ENCODE measurements at regions not wholly inside any gene's neighbourhood (a gene's known extent, or its start where the extent isn't known, plus 50 kb on each side); places are given as distances from the start of the nearest gene placed in this dataset.
"Not testable (repeated sequence)": the region's sequence is repeated elsewhere in the genome, so short reads cannot be mapped to it uniquely, and the experiment has no call there.

DNA sequence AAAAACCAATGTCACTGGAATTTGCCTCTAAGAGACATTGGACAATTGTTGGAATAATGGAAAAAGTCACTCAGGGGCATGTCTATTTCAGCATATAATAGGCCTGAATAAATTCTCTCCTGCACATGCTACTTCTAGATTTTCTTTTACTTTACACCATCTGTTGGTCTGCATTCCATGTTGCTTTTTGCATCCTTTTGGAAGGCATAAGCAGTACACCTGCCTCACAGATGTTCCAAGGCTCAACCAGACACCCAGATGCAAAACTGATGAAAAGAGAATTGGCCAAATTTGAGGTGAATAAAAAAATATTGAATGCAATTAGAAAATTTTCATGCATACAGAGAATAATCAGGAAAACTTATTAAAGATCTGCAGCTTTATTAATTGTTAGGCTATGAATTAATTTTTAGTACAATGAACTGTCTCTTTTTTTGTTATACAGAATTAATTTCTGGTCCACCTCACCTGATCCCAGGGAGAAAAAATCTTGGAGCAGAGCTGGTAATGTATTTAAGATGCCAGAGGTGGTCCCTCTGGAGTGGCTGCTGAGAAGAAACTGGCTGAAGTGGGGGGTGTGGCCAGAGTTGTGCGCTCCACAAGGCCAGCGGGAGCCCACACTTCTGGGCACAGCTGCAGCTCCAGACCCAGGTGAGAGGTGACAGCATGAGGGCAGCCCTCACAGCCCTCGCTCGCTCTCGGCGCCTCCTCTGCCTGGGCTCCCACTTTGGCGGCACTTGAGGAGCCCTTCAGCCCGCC, 778.6 kb downstream of the CDH11 start:
- no peak for DNase-seq

DNA sequence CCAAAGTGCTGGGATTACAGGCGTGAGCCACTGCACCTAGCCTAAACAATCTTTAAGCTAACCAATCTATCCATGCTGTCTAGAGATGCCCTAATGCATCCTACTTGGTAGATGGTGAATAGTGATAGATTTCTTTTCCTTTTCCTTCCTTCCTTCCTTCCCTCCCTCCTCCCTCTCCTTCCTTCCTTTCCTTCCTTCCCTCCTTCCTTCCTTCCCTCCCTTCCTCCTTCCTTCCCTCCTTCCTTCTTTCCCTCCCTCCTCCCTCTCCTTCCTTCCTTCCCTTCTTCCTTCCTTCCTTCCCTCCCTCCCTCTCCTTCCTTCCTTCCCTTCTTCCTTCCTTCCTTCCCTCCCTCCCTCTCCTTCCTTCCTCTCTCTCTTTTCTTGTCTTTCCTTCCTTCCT, 780.5 kb downstream of the CDH11 start:
- DNase-seq = not testable (repeated sequence)

DNA sequence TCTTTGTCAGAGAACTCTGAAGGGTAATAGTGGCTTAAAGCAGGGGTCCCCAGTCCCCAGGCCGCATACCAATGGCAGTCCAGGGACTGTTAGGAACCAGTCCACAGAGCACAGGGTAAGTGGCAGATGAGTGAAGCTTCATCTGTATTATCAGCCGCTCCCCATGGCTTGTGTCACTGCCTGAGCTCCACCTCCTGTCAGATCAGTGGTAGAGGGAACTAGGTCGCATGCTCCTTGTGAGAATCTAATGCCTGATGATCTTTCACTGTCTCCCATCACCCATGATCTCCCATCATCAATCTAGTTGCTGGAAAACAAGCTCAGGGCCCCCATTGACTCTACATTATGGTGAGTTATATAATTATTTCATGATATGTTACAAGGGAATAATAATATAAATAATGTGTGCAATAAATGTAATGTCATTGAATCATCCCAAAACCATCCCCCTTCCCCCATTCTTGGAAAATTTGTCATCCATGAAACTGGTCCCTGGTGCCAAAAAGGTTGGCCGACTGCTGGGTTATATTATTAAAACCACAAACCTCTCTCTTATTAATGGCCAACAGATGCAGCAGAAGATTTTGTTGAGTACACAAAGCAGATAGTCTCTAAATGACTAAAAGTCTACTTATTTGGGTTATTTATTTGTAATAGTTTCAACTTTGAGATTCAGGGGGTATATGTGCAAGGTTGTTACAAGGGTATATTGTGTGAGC, 782.7 kb downstream of the CDH11 start:
- no peak for DNase-seq

DNA sequence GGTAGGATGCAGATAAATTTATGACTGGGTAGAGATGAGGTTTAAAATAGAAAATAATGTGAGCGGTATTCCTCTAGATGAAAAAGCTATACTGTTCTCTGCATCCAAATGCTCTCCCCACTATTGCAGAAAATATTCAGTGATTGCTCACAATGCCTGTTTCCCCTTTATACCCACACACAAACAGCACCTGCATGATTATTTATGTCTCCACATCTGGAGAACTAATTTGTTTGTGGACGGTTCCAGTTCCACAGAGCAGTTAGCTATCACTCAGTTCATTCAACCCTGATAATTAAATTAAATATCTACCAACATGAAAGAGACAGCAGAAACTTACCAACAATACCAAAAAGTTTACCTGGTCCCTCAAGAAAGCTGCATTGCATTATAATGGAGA, 800.0 kb downstream of the CDH11 start:
- DNase-seq = no peak

DNA sequence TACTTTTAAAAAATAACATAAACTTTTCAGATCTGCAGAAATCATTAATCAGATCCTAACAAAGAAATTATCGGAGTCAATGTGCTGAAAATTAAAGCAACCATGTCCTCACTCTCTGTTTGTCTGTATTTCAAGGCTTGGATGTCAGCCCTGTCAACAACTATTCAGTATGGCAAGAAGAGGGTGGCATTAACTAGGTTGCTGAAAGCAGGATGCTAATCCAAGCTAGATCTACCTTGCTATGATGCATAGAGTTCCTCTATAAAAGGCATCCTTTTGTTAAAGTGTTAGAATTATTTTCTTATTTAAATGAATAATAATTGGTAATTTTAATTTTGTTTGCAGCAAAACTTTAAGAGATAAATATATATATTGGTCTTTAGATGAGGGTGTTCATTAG, 800.8 kb downstream of the CDH11 start:
- no peak for DNase-seq

DNA sequence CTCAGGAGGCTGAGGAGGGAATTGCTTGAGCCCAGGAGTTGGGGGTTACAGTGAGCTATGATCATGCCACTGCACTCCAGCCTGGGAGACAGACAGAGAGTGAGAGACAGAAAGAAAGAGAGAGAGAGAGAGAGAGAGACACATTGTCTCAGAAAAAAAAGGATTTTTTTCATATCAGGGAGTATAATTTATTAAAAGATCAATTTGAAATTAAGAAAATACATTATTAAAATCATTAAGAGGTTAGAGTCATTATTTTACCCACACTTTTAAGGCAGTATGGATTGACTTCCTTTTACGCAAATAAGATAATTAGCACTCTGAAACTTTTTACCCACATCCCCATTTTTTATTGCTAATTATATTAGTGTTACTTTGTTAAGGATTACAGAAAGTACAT, 804.3 kb downstream of the CDH11 start:
- DNase-seq = no peak

DNA sequence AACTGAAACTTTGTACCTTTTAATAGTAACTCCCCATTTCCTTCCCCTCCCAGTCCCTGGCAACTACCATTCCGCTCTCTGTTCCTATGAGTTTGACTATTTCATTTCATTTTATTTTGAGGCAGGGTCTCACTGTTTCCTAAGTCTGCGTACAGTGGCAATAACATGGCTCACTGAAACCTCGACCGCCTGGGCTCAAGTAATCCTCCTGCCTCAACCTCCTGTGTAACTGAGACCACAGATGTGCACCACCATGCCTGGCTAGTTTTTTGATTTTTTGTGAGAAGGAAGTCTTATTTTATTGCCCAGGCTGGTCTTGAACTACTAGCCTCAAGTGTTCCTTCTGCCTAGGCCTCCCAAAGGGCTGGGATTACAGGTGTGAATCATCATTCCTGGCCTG, 808.1 kb downstream of the CDH11 start:
- DNase-seq = no peak

DNA sequence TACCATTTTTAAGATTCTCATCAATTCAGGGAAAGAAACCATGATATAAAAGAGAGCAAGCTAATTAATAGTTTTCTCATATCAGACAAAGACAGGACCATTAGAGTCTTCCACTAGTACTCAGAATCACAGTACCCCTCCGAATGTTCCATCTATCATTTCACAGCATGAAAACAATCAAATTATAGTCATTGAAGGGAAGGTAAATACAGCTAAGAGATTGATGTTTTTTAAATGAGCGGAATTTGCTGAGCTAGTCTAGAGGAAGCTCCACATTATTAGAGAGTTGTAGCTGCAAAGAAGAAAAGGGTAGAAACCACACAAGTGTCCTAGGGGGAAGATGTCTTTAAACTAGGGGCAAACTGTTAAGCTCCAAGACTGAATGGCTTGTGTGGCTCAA, 808.9 kb downstream of the CDH11 start:
- no peak for DNase-seq

DNA sequence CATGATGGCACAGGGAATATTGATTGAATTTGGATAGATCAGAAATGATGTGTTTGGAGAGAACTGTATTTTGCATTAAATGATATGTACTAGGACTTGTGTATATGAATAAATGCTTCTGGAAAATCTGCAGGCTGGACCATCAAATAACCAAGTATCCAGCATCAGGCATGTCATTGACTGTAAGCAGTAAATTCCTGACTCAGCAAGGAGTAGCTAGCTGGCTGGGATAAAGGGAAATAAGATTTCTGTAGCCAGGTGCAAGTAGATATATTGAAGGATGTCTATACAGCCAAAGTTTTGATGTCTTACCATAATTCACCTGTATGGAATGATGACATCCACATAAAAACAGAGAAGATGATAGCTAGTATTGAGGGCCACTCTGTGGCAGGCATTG, 809.6 kb downstream of the CDH11 start:
- no peak for DNase-seq

DNA sequence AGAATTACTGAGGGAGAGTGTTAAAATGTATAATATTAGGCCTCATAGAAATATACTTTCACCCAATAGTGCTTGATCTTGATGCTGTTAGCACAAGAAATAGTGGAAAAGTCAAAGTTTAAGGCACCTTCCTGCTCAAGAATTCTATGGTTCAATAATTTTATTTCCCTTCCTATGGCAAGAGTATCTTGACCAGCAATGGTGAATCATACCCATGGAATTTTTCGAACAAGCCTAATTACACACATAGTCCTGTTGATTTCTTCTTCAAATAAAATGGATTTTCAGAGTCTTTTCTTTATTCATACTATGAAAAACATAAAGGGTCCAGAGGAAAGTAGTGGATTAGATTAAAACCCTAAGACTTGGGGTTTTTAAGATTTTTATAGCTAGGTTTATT, 810.6 kb downstream of the CDH11 start:
- no peak for DNase-seq

DNA sequence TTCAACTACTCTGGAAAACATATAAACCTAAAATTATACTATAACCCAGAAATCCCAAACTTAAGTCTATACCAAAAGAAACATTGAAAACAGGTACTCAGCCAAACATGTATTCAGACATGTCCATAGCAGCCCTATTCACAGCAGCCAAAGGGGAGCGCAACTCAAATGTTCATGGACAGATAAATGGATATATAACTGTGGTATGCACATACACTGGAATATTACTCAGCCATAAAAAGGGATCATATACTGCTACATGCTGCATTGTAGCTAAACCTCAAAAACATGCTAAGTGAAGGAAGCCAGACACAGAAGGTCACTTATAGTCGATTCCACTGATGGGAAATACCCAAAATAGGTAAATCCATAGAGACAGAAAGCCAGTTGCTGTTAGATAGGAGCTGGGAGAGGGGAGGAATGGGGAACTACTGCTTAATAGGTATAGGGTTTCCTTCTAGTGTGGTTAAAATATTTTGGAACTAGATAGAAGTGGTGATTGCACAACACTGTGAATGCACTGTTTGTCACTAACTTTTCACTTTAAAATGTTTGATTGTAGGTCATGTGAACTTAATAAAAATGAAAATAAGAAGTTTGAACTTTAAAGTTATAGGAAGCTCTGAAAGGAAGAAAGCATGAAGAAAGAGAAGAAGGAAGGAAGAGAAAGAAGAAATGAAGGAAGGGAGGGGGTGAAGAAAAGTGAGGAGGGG, 812.3 kb downstream of the CDH11 start:
- no peak for DNase-seq

DNA sequence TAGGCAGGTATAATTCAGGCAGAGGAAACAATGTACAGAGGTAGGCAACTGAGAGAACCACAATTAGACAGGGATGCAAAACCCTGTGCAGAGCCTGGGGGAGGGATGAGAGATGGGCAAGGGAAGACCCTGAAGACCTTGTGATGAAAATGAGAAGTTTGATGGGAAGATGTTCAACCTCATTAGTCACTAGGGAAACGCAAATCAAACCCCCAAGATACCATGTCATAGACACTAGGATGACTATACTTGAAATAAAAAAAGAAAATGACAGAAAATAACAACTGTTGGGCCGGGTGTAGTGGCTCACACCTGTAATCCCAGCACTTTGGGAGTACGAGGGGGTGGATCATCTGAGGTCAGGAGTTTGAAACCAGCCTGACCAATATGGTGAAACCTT, 813.1 kb downstream of the CDH11 start:
- no peak for DNase-seq

DNA sequence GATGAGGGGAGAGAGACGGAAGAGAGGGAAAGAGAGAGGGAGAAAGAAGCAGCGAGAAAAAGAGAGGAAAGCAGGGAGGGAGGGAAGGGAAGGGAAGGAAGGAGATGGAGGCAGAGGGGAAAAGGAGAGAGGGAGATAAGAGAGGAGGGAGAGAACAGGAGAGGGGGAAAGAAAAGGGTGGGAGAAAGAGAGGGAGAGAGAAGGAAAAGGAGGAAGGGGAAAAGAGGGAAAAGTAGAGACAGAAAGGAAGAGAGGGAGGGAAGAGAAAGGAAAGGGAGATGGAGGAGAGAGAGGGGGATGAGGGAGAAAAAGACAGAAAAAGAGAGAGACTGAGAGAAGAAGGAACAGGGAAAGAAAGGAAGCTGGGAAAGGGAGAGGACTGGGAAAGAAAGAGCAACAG, 814.4 kb downstream of the CDH11 start:
- no peak for DNase-seq

DNA sequence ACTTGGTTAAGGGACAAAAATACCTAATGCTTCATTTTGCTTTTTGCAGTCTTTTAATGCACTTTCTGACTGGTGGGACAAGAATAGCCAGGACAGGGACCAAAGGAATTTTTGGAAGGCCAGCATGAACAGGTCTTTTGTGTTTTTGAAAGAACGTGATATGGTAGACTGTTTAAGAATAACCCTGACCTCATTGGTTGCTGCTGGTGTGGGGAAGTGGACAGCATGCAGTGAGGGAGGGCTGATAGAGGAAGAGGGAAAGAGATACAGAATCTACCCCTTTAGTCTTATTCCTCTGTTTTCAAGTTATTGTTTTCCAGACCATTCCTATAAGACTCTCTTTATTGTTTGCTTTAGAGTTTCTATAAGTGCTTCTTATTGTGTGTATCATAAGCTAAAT, 816.2 kb downstream of the CDH11 start:
- no peak for DNase-seq

DNA sequence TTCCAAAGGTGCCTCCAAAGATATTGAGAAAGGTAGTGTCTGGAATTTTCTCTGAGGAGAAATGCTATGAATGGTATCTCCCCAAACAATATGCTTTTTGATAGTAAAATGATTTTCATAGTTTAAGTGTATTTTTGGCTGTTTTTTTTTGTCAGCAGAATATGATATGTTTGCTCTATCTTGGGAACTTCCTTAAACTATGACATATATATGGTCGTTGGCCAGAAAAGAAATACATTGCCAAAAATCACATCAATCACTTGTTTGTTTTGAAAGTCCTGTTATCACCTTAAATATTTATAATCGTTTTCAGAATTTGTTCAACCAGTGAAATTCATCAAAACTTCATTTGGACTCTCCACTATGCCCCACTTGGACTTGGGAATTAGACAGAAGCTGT, 816.9 kb downstream of the CDH11 start:
- no peak for DNase-seq

DNA sequence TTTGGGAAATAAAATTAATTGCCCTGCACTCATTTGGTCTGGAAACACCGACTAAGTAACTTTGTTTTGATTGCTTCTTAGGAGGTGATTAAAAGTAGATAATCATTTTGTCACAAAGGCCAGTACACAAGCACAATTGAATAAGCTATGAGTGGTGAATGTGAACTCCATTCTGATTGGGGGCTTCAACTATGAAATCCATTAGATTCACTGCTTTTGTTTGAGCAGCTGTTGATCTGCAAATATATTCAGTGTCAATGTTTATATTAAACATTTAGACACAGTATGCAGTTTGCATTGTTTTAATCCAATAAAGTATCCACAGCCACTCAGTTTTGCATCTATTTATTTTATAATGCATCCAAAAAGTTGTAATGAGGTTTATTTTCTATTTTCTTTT, 817.5 kb downstream of the CDH11 start:
- no peak for DNase-seq

DNA sequence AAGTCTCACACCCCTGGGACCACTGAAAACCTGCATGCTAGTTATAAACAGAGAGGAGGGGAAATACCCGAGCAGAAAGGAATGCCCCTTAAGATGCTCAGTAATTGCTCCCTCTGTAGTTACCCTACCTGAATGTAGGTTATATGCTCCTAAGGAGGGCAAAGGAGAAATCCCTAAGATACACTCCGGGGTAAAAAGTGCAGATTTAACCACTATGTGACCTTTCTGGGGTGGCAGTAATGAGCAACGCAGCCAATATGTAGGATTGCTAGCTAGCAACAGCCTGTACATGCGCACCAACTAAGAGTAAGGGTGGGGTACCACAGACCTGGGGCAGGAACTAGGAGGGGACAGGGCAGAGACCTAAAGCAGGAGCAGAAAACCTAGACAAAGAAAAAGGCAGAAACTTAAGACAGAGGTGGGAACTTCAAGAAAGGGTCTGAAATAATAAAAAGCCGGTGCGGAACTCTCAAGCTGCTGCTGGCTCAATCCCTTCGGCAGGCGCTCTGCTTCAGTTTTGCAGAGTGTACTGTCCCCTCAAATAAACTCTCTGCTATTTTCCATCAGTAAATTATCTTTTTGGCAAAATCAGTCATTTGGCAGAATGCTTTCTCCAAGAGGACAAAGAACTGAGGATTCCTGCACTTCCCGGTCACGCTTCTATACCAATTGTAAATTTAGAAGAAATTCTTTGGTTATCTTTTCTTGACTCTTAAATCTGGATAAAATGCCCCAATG, 823.8 kb downstream of the CDH11 start:
- no peak for DNase-seq

DNA sequence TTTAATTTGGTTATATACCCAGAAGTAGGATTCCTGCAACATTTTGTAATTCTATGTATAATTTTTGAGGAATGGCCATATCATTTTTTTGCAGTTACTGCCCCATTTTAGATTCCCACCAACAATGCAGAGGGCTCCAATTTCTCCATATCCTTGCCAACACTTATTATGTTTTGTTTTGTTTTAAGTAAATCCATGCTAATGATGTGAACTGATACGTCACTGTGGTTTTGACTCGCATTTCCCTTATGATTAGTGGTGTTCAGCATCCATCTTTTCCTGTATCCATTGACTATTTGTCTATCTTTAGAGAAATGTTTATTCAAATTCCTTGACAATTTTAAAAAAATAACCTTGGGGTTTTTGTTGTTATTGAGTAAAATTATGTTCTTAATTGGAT, 826.4 kb downstream of the CDH11 start:
- DNase-seq = no peak

DNA sequence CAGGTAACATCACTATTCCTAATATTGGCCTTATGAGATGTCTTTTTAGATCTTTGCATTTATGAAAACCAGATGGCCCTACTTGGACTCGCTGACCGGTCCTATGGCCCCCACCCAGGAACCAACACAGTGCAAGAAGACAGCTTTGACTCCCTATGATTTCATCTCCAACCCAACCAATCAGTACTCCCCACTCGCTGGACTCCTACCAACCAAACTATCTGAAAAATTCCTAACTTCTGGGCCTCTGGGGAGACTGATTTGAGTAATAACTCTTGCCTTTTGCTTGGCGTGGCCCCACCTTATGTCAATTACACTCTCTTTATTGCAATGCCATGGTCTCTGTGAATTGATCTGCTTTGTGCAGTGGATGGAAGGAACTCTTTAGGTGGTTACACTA, 828.9 kb downstream of the CDH11 start:
- no peak for DNase-seq

DNA sequence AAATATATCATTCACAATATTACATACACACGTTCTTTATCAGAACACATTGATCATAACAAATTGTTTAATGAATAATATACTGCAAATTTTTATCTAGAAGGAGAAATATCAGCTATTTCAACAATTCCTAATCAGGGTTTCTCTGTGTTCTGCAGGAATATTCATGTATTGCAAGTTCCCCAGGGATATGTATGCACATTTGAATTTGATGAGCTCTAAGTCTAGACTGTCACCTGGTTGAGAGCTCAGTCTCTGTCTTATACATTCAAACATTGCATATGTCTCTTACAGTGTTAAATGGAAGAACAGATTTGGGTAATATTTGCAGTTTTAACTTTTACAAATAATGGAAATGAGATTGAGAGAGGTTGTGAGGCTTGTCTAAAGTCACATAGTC, 829.7 kb downstream of the CDH11 start:
- no peak for DNase-seq

DNA sequence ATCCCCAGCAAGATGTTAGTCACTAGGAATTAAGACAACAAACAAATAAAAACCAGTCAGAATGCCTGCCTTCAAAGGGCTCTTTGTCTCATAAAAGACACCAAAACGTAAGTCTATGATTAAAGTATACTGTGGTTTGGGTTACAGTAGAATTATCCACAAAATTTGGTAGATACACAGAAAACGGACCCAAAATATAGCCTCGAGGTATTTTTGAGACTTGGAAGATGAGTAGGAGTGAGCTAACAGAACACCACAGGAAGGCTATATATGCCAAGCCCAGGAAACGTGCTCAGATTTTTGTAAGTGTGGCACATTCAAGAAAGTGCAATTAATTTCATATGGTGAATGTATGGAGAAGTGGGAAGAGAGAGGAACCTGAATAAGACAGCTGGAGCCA, 831.4 kb downstream of the CDH11 start:
- DNase-seq = no peak

DNA sequence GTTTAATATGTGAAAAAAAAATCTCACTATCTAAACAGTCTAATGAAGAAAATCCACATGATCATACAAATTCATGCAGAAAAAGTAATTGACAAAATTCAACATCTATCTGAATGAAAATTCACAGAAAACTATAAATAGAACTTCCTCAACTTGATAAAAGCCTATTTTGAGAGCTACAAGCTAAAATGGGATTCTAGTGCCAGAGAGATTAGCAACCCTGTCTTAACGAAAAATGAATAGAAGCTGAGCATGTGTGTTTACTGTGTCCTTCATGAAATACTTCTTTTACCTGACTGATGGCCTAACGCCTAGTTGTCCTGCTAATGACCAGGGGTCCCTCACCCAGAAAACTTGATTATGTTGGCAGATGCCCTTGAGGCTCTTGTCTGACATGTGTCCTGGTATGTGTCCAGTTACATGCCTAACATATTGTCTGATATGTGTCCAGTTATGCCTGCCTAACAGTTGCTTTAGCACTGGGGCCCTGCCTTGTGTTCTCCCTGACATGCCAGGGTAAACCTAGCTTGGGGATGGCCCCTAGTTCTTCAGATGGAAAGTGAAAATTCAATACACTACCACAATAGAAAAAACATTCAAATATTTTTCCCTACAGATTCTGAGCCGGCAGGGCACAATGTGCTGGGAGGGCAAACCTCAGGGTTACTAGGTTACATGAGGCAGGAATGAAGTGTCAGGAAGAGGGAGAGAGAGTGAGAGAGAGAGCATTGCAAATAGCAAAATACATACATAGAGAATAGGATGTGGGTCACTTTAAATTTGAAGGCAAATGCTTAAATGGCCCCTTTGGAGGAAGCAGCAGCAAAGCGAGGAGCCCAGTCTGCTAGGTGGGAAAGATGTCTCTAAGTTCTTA, 834.0 kb downstream of the CDH11 start:
- no peak for DNase-seq
